Ishikawa (cell line): ENCODE measurements at regions not wholly inside any gene's neighbourhood (a gene's known extent, or its start where the extent isn't known, plus 50 kb on each side); places are given as distances from the start of the nearest gene placed in this dataset.

Experiments
- CEBPB ChIP-seq: IDR thresholded peaks from 2 replicates; pipeline ENCODE4 v1.6.1; 2012
- CREB1 ChIP-seq: IDR thresholded peaks from 2 replicates; pipeline ENCODE4 v1.6.1; 2012; ENCODE audit warnings: low read depth
- EGR1 ChIP-seq: IDR thresholded peaks from 2 replicates; pipeline ENCODE4 v1.6.1; 2012
- EP300 ChIP-seq: IDR thresholded peaks from 2 replicates; pipeline ENCODE4 v1.6.1; 2012; ENCODE audit warnings: borderline replicate concordance
- FOXM1 ChIP-seq: IDR thresholded peaks from 2 replicates; pipeline ENCODE4 v1.6.1; 2012; ENCODE audit warnings: low read depth, borderline replicate concordance
- NFIC ChIP-seq: IDR thresholded peaks from 2 replicates; pipeline ENCODE4 v1.6.1; 2012
- RAD21 ChIP-seq: IDR thresholded peaks from 2 replicates; pipeline ENCODE4 v1.6.1; 2012; ENCODE audit warnings: low read depth
- REST ChIP-seq: IDR thresholded peaks from 2 replicates; pipeline ENCODE4 v1.6.1; 2012; ENCODE audit warnings: low read depth, mild to moderate bottlenecking
- TAF1 ChIP-seq: IDR thresholded peaks from 2 replicates; pipeline ENCODE4 v1.6.1; 2012; ENCODE audit warnings: low read depth, mild to moderate bottlenecking
- TCF12 ChIP-seq: IDR thresholded peaks from 2 replicates; pipeline ENCODE4 v1.6.1; 2012; ENCODE audit warnings: low read depth
- TEAD4 ChIP-seq: IDR thresholded peaks from 2 replicates; pipeline ENCODE4 v1.6.1; 2012
- USF1 ChIP-seq: IDR thresholded peaks from 2 replicates; pipeline ENCODE4 v1.6.1; 2012
- YY1 ChIP-seq: IDR thresholded peaks from 2 replicates; pipeline ENCODE4 v1.6.1; 2012; ENCODE audit warnings: low read depth
- ZBTB7A ChIP-seq: IDR thresholded peaks from 2 replicates; pipeline ENCODE4 v1.6.1; 2012; ENCODE audit warnings: low read depth
- TF ChIP-seq, protein P1 (sequence below): IDR thresholded peaks from 2 replicates; pipeline ENCODE4 v1.6.1; 2012

- no peak for TF ChIP-seq TEAD4
- TF ChIP-seq CEBPB, result no peak
- no peak for TF ChIP-seq TAF1
- TF ChIP-seq EGR1, result no peak
- no peak for TF ChIP-seq TCF12
- no peak for TF ChIP-seq FOXM1
- no peak for TF ChIP-seq EP300
Measured at GRCh38 chr2:21288299-21288698, 164.5 kb downstream of the TDRD15 start.

GRCh38 chr2:21288739-21289520 is 165.2 kb downstream of the TDRD15 start:
- TF ChIP-seq EGR1 (no peak), EP300 (no peak), RAD21 (no peak), USF1 (no peak), YY1 (no peak), TEAD4 (no peak), FOXM1 (no peak), ZBTB7A (no peak)
- TF ChIP-seq, protein P1, sequence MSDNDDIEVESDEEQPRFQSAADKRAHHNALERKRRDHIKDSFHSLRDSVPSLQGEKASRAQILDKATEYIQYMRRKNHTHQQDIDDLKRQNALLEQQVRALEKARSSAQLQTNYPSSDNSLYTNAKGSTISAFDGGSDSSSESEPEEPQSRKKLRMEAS, result no peak

DNA sequence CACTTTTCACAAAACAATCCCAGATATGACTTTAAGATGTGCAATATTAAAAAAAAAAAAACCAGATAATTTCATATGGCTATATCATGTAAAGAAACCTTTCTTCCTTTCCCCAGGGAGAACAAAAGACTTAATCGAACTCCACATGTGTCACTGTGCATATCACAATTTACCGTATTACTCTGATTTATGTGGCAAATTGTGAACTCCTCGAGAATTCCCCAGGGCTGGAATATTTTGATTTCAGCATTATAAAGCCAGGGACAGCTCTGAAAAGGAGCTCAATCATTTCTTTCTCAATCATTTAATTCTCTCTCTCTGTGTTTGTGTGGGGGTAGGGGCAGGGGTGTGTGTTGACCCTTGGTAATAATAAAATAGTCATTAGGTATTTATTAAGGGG is 165.8 kb downstream of the TDRD15 start:
- TF ChIP-seq TEAD4 (no peak), CEBPB (no peak), REST (no peak), CREB1 (no peak), YY1 (no peak), EGR1 (no peak), EP300 (no peak), ZBTB7A (no peak), USF1 (no peak), TAF1 (no peak)
- TF ChIP-seq, protein P1, result no peak

- no peak for TF ChIP-seq CEBPB
- TF ChIP-seq TEAD4, result no peak
- TF ChIP-seq EP300, result no peak
- TF ChIP-seq CREB1, result no peak
- TF ChIP-seq USF1, result no peak
- TF ChIP-seq TAF1, result no peak
- TF ChIP-seq RAD21, result no peak
- no peak for TF ChIP-seq ZBTB7A
- no peak for TF ChIP-seq REST
- TF ChIP-seq, protein P1, result no peak
Measured at GRCh38 chr2:21289989-21290388, 166.2 kb downstream of the TDRD15 start.

DNA sequence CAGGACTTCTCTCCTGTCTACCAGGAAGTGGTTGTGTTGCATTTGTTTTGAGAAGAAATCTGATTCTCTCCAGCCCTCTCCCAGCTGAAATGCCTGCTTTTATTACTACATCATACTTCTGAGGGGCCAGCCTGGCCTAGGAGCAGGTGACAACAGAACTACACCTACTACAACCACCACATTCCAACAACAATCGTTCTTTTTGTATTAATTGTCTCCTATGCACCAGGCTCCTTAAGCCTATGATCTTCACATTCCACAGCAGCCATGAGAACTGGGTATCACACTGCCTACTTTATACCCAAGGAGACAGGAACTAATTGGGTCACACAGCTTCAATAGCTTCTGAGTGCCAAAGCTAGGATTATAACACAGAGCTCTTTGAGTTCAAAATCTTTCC is 167.7 kb downstream of the TDRD15 start:
- no peak for TF ChIP-seq TAF1
- TF ChIP-seq EP300, result no peak
- TF ChIP-seq NFIC, result no peak
- no peak for TF ChIP-seq ZBTB7A
- no peak for TF ChIP-seq REST
- TF ChIP-seq EGR1, result no peak
- TF ChIP-seq RAD21, result no peak
- TF ChIP-seq FOXM1, result no peak
- TF ChIP-seq, protein P1, result no peak
- no peak for TF ChIP-seq YY1
- no peak for TF ChIP-seq USF1
- TF ChIP-seq CEBPB, result no peak
- no peak for TF ChIP-seq CREB1
- TF ChIP-seq TCF12, result no peak
- TF ChIP-seq TEAD4, result no peak
